Astrocyte of the spinal cord (primary cell): ENCODE measurements at regions not wholly inside any gene's neighbourhood (a gene's known extent, or its start where the extent isn't known, plus 50 kb on each side); places are given as distances from the start of the nearest gene placed in this dataset.

ENCODE experiments used
- DNase-seq: peaks from one replicate; pipeline ENCODE4 v3.0.0; 2011; ENCODE audit warnings: low read depth, low spot score
- H3K4me3 ChIP-seq: 2 replicates; pipeline ENCODE4 v1.5.1; 2011; ENCODE audit warnings: low read depth, mild to moderate bottlenecking, low read length, moderate library complexity
- CTCF ChIP-seq: IDR thresholded peaks from 2 replicates; pipeline ENCODE4 v1.5.1; 2012; ENCODE audit warnings: low read depth, mild to moderate bottlenecking, low read length, inconsistent platforms
- in situ Hi-C: cut with HindIII; loops from 2 replicates; pipeline ENCODE4 v1.10.0; 2017; ENCODE audit warnings: low sequenced_read_pairs

GRCh38 chr12:82529101-82529500 lies 157.6 kb upstream of the TMTC2 start:
- in situ Hi-C loops = no loop called here
- TF ChIP-seq CTCF = no peak
- no peak overlapping the region for H3K4me3 ChIP-seq
- no peak for DNase-seq

- TF ChIP-seq CTCF = no peak
- no peak overlapping the region for H3K4me3 ChIP-seq
- in situ Hi-C loops = no loop called here
- DNase-seq = no peak
These were observed 156.8 kb upstream of the TMTC2 start for GRCh38 chr12:82529954-82530353.

- TF ChIP-seq CTCF = no peak
These were observed 156.3 kb upstream of the TMTC2 start for GRCh38 chr12:82530394-82530793.

GRCh38 chr12:82533341-82533740 lies 153.4 kb upstream of the TMTC2 start:
- no peak for DNase-seq
- in situ Hi-C loops = no loop called here
- no peak for TF ChIP-seq CTCF
- H3K4me3 ChIP-seq = no peak overlapping the region

More at GRCh38 chr12:82530394-82530793, 156.3 kb upstream of the TMTC2 start:
- no peak for DNase-seq
- in situ Hi-C loops = no loop called here
- no peak overlapping the region for H3K4me3 ChIP-seq

- TF ChIP-seq CTCF = no peak
- H3K4me3 ChIP-seq = no peak overlapping the region
- in situ Hi-C loops = no loop called here
- DNase-seq = no peak
These were observed 149.3 kb upstream of the TMTC2 start for GRCh38 chr12:82537436-82537835.

GRCh38 chr12:82554529-82554928 lies 132.2 kb upstream of the TMTC2 start:
- no peak for TF ChIP-seq CTCF
- in situ Hi-C loops = no loop called here
- peak; percentile 17 for DNase-seq
- no peak overlapping the region for H3K4me3 ChIP-seq

- H3K4me3 ChIP-seq = no peak overlapping the region
- in situ Hi-C loops = no loop called here
- DNase-seq = no peak
- no peak for TF ChIP-seq CTCF
These were observed 131.0 kb upstream of the TMTC2 start for GRCh38 chr12:82555699-82556098.
